DMS114 treated with DMSO at 0.1 percent for 48 hours (cell line): ENCODE measurements at regions not wholly inside any gene's neighbourhood (a gene's known extent, or its start where the extent isn't known, plus 50 kb on each side); places are given as distances from the start of the nearest gene placed in this dataset.
"Not testable (repeated sequence)": the region's sequence is repeated elsewhere in the genome, so short reads cannot be mapped to it uniquely, and the experiment has no call there.

Experiments
- DNase-seq: peaks from one replicate; lab custom pipeline; 2025; ENCODE audit not compliant: unreplicated experiment; lab: John Stamatoyannopoulos, UW

GRCh38 chr3:78077842-78078241, 1037.9 kb downstream of the ROBO2 start:
- DNase-seq, result no peak

- no peak for DNase-seq
These were observed 1039.6 kb downstream of the ROBO2 start for GRCh38 chr3:78079514-78079913.

- no peak for DNase-seq
These were observed 1046.3 kb downstream of the ROBO2 start for GRCh38 chr3:78086150-78086549.

GRCh38 chr3:78087134-78087533, 1047.2 kb downstream of the ROBO2 start:
- no peak for DNase-seq

GRCh38 chr3:78088006-78088405, 1048.1 kb downstream of the ROBO2 start:
- DNase-seq, result no peak

GRCh38 chr3:78090382-78090781, 1050.5 kb downstream of the ROBO2 start:
- no peak for DNase-seq

- no peak for DNase-seq
These were observed 1051.7 kb downstream of the ROBO2 start for GRCh38 chr3:78091478-78092119.

- DNase-seq, result not testable (repeated sequence)
These were observed 1052.7 kb downstream of the ROBO2 start for GRCh38 chr3:78092574-78092973.

GRCh38 chr3:78096488-78097255, 1056.8 kb downstream of the ROBO2 start:
- no peak for DNase-seq

- no peak for DNase-seq
These were observed 1058.5 kb downstream of the ROBO2 start for GRCh38 chr3:78098367-78098766.

GRCh38 chr3:78101384-78101783, 1061.5 kb downstream of the ROBO2 start:
- DNase-seq, result peak; percentile 57

- DNase-seq, result not testable (repeated sequence)
These were observed 1068.5 kb downstream of the ROBO2 start for GRCh38 chr3:78108269-78108961.

GRCh38 chr3:78112291-78113010, 1072.6 kb downstream of the ROBO2 start:
- DNase-seq, result peak; percentile 86

GRCh38 chr3:78115983-78116382, 1076.1 kb downstream of the ROBO2 start:
- no peak for DNase-seq

GRCh38 chr3:78116874-78117273, 1077.0 kb downstream of the ROBO2 start:
- no peak for DNase-seq

GRCh38 chr3:78123058-78123457, 1083.2 kb downstream of the ROBO2 start:
- DNase-seq, result no peak

- DNase-seq, result no peak
These were observed 1089.8 kb downstream of the ROBO2 start for GRCh38 chr3:78129707-78130106.

GRCh38 chr3:78130741-78131290, 1090.9 kb downstream of the ROBO2 start:
- no peak for DNase-seq

- DNase-seq, result no peak
These were observed 1094.6 kb downstream of the ROBO2 start for GRCh38 chr3:78134496-78134895.

GRCh38 chr3:78139166-78139565, 1099.3 kb downstream of the ROBO2 start:
- no peak for DNase-seq

- no peak for DNase-seq
These were observed 1100.4 kb downstream of the ROBO2 start for GRCh38 chr3:78140274-78140673.
